ENCODE measurements at regions not wholly inside any gene's neighbourhood (a gene's known extent, or its start where the extent isn't known, plus 50 kb on each side); places are given as distances from the start of the nearest gene placed in this dataset.

DNA sequence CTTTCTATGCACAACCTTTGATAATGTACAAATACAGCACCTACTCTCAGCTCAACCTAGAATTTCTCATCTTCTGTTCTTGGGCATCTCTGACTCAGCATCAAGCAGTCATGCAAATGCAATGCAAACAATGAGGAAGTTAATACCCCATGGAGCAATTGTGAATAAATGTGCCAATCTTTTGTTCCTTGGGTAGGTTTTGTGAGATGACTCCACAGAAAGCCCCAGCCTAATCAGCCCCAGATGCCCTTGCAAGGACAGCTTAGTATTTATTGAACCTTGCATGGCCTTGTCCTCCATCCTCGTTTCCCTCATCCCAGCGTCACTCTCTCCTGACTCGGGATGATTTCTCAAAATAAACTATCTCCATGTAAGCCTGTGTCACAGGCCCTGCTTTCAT lies 494.7 kb upstream of the NECTIN3 start:
- no peak for TF ChIP-seq TAF1 (IDR thresholded peaks at IDR 0.05; ENCODE audit: low read depth)
- TF ChIP-seq RAD21 (conservative IDR thresholded peaks at IDR 0.05): no peak
- TF ChIP-seq EZH2 (IDR thresholded peaks at IDR 0.05; ENCODE audit: borderline replicate concordance, insufficient read depth, low read length, poor library complexity, severe bottlenecking): no peak
- TF ChIP-seq, protein P1, sequence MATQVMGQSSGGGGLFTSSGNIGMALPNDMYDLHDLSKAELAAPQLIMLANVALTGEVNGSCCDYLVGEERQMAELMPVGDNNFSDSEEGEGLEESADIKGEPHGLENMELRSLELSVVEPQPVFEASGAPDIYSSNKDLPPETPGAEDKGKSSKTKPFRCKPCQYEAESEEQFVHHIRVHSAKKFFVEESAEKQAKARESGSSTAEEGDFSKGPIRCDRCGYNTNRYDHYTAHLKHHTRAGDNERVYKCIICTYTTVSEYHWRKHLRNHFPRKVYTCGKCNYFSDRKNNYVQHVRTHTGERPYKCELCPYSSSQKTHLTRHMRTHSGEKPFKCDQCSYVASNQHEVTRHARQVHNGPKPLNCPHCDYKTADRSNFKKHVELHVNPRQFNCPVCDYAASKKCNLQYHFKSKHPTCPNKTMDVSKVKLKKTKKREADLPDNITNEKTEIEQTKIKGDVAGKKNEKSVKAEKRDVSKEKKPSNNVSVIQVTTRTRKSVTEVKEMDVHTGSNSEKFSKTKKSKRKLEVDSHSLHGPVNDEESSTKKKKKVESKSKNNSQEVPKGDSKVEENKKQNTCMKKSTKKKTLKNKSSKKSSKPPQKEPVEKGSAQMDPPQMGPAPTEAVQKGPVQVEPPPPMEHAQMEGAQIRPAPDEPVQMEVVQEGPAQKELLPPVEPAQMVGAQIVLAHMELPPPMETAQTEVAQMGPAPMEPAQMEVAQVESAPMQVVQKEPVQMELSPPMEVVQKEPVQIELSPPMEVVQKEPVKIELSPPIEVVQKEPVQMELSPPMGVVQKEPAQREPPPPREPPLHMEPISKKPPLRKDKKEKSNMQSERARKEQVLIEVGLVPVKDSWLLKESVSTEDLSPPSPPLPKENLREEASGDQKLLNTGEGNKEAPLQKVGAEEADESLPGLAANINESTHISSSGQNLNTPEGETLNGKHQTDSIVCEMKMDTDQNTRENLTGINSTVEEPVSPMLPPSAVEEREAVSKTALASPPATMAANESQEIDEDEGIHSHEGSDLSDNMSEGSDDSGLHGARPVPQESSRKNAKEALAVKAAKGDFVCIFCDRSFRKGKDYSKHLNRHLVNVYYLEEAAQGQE (IDR thresholded peaks at IDR 0.05; ENCODE audit: borderline replicate concordance): no peak
- no peak for TF ChIP-seq SMC3 (conservative IDR thresholded peaks at IDR 0.05; ENCODE audit: poor library complexity)
- no peak for TF ChIP-seq POLR2AphosphoS5 (IDR thresholded peaks at IDR 0.05)
- no peak for TF ChIP-seq MXI1 (conservative IDR thresholded peaks at IDR 0.05; ENCODE audit: poor library complexity, severe bottlenecking)
- TF ChIP-seq, protein P2, sequence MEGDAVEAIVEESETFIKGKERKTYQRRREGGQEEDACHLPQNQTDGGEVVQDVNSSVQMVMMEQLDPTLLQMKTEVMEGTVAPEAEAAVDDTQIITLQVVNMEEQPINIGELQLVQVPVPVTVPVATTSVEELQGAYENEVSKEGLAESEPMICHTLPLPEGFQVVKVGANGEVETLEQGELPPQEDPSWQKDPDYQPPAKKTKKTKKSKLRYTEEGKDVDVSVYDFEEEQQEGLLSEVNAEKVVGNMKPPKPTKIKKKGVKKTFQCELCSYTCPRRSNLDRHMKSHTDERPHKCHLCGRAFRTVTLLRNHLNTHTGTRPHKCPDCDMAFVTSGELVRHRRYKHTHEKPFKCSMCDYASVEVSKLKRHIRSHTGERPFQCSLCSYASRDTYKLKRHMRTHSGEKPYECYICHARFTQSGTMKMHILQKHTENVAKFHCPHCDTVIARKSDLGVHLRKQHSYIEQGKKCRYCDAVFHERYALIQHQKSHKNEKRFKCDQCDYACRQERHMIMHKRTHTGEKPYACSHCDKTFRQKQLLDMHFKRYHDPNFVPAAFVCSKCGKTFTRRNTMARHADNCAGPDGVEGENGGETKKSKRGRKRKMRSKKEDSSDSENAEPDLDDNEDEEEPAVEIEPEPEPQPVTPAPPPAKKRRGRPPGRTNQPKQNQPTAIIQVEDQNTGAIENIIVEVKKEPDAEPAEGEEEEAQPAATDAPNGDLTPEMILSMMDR (IDR thresholded peaks at IDR 0.05; ENCODE audit: poor library complexity, severe bottlenecking): no peak
- no peak for TF ChIP-seq EP300 (conservative IDR thresholded peaks at IDR 0.05; ENCODE audit: poor library complexity, severe bottlenecking)
- H3K9me2 ChIP-seq (ENCODE audit: insufficient read depth, low read length): no peaks in the 10 kb centered on the region
- no peak overlapping the region for H3K4me2 ChIP-seq (ENCODE audit: low read length)
- H3F3A ChIP-seq (ENCODE audit: insufficient read depth, low read length, poor library complexity, severe bottlenecking): no peaks in the 10 kb centered on the region
- H3K27ac ChIP-seq (ENCODE audit: low read length): no peak overlapping the region
- no peak overlapping the region for H3K4me3 ChIP-seq (ENCODE audit: low read length)
- H3K79me2 ChIP-seq (replicated peaks; ENCODE audit: insufficient read depth, low read length): no peaks in the 10 kb centered on the region
- no peaks in the 10 kb centered on the region for H3K9me3 ChIP-seq (ENCODE audit: low read length)
- no peaks in the 10 kb centered on the region for H4K20me1 ChIP-seq (ENCODE audit: insufficient read depth)
- H3K27me3 ChIP-seq (ENCODE audit: insufficient read depth, low read depth, low read length): no peaks in the 10 kb centered on the region
- no peak overlapping the region for H3K9ac ChIP-seq (ENCODE audit: low read length)
- no peak overlapping the region for H2AFZ ChIP-seq (ENCODE audit: low read depth, low read length)
- no peaks in the 10 kb centered on the region for H3K36me3 ChIP-seq (ENCODE audit: insufficient read depth, low read length)

DNA sequence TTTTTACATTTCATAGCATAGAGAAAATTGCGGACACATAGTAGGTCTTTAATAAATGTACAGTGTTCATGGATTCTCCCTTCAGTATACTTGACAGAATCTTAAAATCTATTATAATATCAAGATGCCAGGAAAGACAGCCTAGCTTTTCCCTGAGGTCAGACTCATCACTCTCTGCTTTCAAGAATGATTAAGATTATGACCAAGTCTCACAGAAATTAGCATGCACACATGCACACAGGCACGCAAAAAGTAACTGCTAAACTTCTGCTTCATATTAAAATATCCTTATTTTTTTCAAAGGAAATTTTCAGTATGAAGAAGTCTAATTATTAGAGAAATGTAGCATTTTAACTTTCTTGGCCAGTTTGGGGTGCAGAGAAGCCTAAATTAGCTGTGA lies 493.8 kb upstream of the NECTIN3 start:
- Histone ChIP-seq H3K9ac (ENCODE audit: low read length) (no peak overlapping the region), H3F3A (ENCODE audit: insufficient read depth, low read length, poor library complexity, severe bottlenecking) (no peaks in the 10 kb centered on the region), H3K27me3 (ENCODE audit: insufficient read depth, low read depth, low read length) (no peaks in the 10 kb centered on the region), H2AFZ (ENCODE audit: low read depth, low read length) (no peak overlapping the region), H4K20me1 (ENCODE audit: insufficient read depth) (no peaks in the 10 kb centered on the region), H3K9me3 (ENCODE audit: low read length) (no peaks in the 10 kb centered on the region), H3K27ac (ENCODE audit: low read length) (no peak overlapping the region), H3K9me2 (ENCODE audit: insufficient read depth, low read length) (no peaks in the 10 kb centered on the region), H3K4me3 (ENCODE audit: low read length) (no peak overlapping the region), H3K4me2 (ENCODE audit: low read length) (no peak overlapping the region), H3K79me2 (replicated peaks; ENCODE audit: insufficient read depth, low read length) (no peaks in the 10 kb centered on the region), H3K36me3 (ENCODE audit: insufficient read depth, low read length) (no peaks in the 10 kb centered on the region)
- no peak for TF ChIP-seq MXI1 (conservative IDR thresholded peaks at IDR 0.05; ENCODE audit: poor library complexity, severe bottlenecking)
